HepG2 (cell line): ENCODE measurements at regions not wholly inside any gene's neighbourhood (a gene's known extent, or its start where the extent isn't known, plus 50 kb on each side); places are given as distances from the start of the nearest gene placed in this dataset.

ENCODE experiments used
- ATAC-seq: fragments of 200-7000 bp; cut with Tn5 transposase; 3 replicates; pipeline ENCODE4 v1.9.1; 2020; ENCODE audit warnings: mild to moderate bottlenecking, moderate library complexity
- BruUV-seq: library from RNA; stranded (reverse); fragments of 400-500 nt; replicated peaks from 2 replicates; lab custom pipeline; 2021; lab: Mats Ljungman, UMichigan
- CTCF ChIA-PET: fragments of 300-600 bp; formaldehyde crosslinking; extraction: SDS; loops from one replicate; lab custom pipeline; 2021; ENCODE audit warnings: low total read pairs, inconsistent platforms, low intra/inter-chr PET ratio; lab: Yijun Ruan, JAX
- POLR2A ChIA-PET: fragments of 350-600 bp; sonication (Branson Sonifier 250); formaldehyde crosslinking; loops from one replicate; lab custom pipeline; 2020; ENCODE audit warnings: antibody characterized with exemption, inconsistent platforms; lab: Yijun Ruan, JAX
- DNase-seq: peaks from one replicate; pipeline ENCODE4 v3.0.0-alpha.2; 2015; ENCODE audit warnings: low spot score
- FAIRE-seq: peaks from 3 replicates; lab custom pipeline; 2011; peaks lifted over from hg19 to GRCh38; lab: Jason Lieb, UNC
- H2AFZ ChIP-seq: one replicate; pipeline ENCODE4 v1.6.1; 2011; ENCODE audit warnings: low read length, inconsistent platforms
- H3K27ac ChIP-seq: fragments of 300-600 bp; 3 replicates; pipeline ENCODE4 v1.8.0; 2011; ENCODE audit warnings: mixed run types, mild to moderate bottlenecking, mixed read lengths, low read length, inconsistent platforms; ENCODE audit not compliant: insufficient read depth; ENCODE audit errors: extremely low read length
- H3K27me3 ChIP-seq, 2 experiments: fragments of 200-600 bp in 1 of 2; 2 replicates in 1 of 2; 3 replicates in 1 of 2; pipeline versions ENCODE4 v1.6.0 to v1.8.0; 2011; ENCODE audit warnings: low read length in 2 of 2, mild to moderate bottlenecking in 2 of 2, moderate library complexity in 2 of 2, inconsistent platforms in 1 of 2; ENCODE audit not compliant: insufficient read depth in 2 of 2, control insufficient read depth in 1 of 2
- H3K36me3 ChIP-seq, 2 experiments: fragments of 200-600 bp in 1 of 2; replicated peaks in 1 of 2; 2 replicates in 1 of 2; 3 replicates in 1 of 2; pipeline versions ENCODE4 v1.5.1 to v1.8.0; 2011; ENCODE audit warnings: low read length in 2 of 2, inconsistent platforms in 1 of 2; ENCODE audit not compliant: insufficient read depth in 2 of 2, control insufficient read depth in 1 of 2
- H3K4me1 ChIP-seq: 2 replicates; pipeline ENCODE4 v1.5.1; 2012; ENCODE audit warnings: low read length, inconsistent platforms; ENCODE audit not compliant: insufficient read depth
- H3K4me2 ChIP-seq: 2 replicates; pipeline ENCODE4 v1.6.0; 2011; ENCODE audit warnings: low read depth, low read length, inconsistent platforms
- H3K4me3 ChIP-seq, 3 experiments: fragments of 200-600 bp in 1 of 3; sonication (generic), shearing (Covaris generic) in 1 of 3; replicated peaks in 1 of 3; 2 replicates each; pipeline ENCODE4 v1.5.1; 2011 to 2016; ENCODE audit warnings: low read length in 3 of 3, inconsistent platforms in 2 of 3, low read depth in 2 of 3, mild to moderate bottlenecking in 2 of 3, control low read depth in 1 of 3, mixed read lengths in 1 of 3; ENCODE audit not compliant: insufficient read depth in 1 of 3
- H3K79me2 ChIP-seq: one replicate; pipeline ENCODE4 v1.6.1; 2011; ENCODE audit warnings: low read length, inconsistent platforms; ENCODE audit not compliant: insufficient read depth
- H3K9ac ChIP-seq: 2 replicates; pipeline ENCODE4 v1.6.0; 2011; ENCODE audit warnings: mild to moderate bottlenecking, low read depth, low read length, inconsistent platforms; ENCODE audit not compliant: insufficient read depth
- H3K9me3 ChIP-seq: 2 replicates; pipeline ENCODE4 v1.5.1; 2012; ENCODE audit warnings: mild to moderate bottlenecking, low read length
- H4K20me1 ChIP-seq: 2 replicates; pipeline ENCODE4 v1.6.0; 2011; ENCODE audit warnings: inconsistent platforms, mild to moderate bottlenecking, low read length, moderate library complexity; ENCODE audit not compliant: insufficient read depth
- CHCHD3 ChIP-seq: sonication (generic); formaldehyde crosslinking; IDR thresholded peaks from 2 replicates; pipeline ENCODE4 v1.8.0; 2022; ENCODE audit warnings: mild to moderate bottlenecking, missing genetic modification reagents, moderate library complexity
- DRAP1 ChIP-seq: IDR thresholded peaks from 2 replicates; pipeline ENCODE4 v1.6.1; 2016; ENCODE audit warnings: missing genetic modification reagents, missing compliant biosample characterization
- EP300 ChIP-seq, 3 experiments: sonication (generic) in 1 of 3; formaldehyde crosslinking in 1 of 3; IDR thresholded peaks; 2 replicates each; pipeline versions ENCODE4 v1.5.1 to v1.6.1; 2011 to 2020; ENCODE audit warnings: low read depth in 2 of 3, low read length in 2 of 3, borderline replicate concordance in 1 of 3, improper control_type of control experiment in 1 of 3, mild to moderate bottlenecking in 1 of 3, missing genetic modification reagents in 1 of 3, moderate library complexity in 1 of 3
- HNF4A ChIP-seq: sonication (generic); formaldehyde crosslinking; IDR thresholded peaks from 2 replicates; pipeline ENCODE4 v1.4.0; 2020; ENCODE audit warnings: missing genetic modification reagents
- IKZF5 ChIP-seq: IDR thresholded peaks from 2 replicates; pipeline ENCODE4 v1.6.1; 2018; ENCODE audit warnings: missing genetic modification reagents, mild to moderate bottlenecking, missing compliant biosample characterization
- JUN ChIP-seq: sonication (generic); formaldehyde crosslinking; IDR thresholded peaks from 2 replicates; pipeline ENCODE4 v1.4.0; 2020; ENCODE audit warnings: mild to moderate bottlenecking, missing genetic modification reagents
- NKX3-1 ChIP-seq: sonication (generic); formaldehyde crosslinking; IDR thresholded peaks from 2 replicates; pipeline ENCODE4 v1.5.0; 2020; ENCODE audit warnings: missing genetic modification reagents
- NR0B2 ChIP-seq: sonication (generic); formaldehyde crosslinking; IDR thresholded peaks from 2 replicates; pipeline ENCODE4 v1.4.0; 2020; ENCODE audit warnings: mild to moderate bottlenecking, missing genetic modification reagents
- NR2F6 ChIP-seq, 2 experiments: IDR thresholded peaks; 2 replicates each; pipeline ENCODE4 v1.6.1; 2016; ENCODE audit warnings: antibody characterized with exemption in 1 of 2, mild to moderate bottlenecking in 1 of 2
- TSC22D2 ChIP-seq: sonication (generic); formaldehyde crosslinking; IDR thresholded peaks from 2 replicates; pipeline ENCODE4 v1.5.1; 2020; ENCODE audit warnings: missing genetic modification reagents, mild to moderate bottlenecking, borderline replicate concordance
- YY1 ChIP-seq: IDR thresholded peaks from 2 replicates; pipeline ENCODE4 v1.6.1; 2011; ENCODE audit warnings: low read length, low read depth, moderate library complexity, mild to moderate bottlenecking; ENCODE audit not compliant: insufficient read depth, insufficient replicate concordance
- ZMAT3 ChIP-seq: sonication (generic); formaldehyde crosslinking; conservative IDR thresholded peaks from 2 replicates; pipeline ENCODE4 v1.7.0; 2021; ENCODE audit warnings: missing genetic modification reagents
- ZNF121 ChIP-seq: sonication (generic); formaldehyde crosslinking; IDR thresholded peaks from 2 replicates; pipeline ENCODE4 v1.5.0; 2020; ENCODE audit warnings: mild to moderate bottlenecking, missing genetic modification reagents
- ZNF264 ChIP-seq: sonication (generic); formaldehyde crosslinking; IDR thresholded peaks from 2 replicates; pipeline ENCODE4 v1.4.0; 2020; ENCODE audit warnings: missing genetic modification reagents
- ZNF326 ChIP-seq: sonication (generic); formaldehyde crosslinking; IDR thresholded peaks from 2 replicates; pipeline ENCODE4 v1.4.0; 2020; ENCODE audit warnings: missing genetic modification reagents, borderline replicate concordance
- ZNF382 ChIP-seq: sonication (generic); formaldehyde crosslinking; IDR thresholded peaks from 2 replicates; pipeline ENCODE4 v1.5.0; 2020; ENCODE audit warnings: missing genetic modification reagents, mild to moderate bottlenecking, borderline replicate concordance
- ZNF607 ChIP-seq: sonication (generic); formaldehyde crosslinking; IDR thresholded peaks from 2 replicates; pipeline ENCODE4 v1.5.1; 2020; ENCODE audit warnings: missing genetic modification reagents, mild to moderate bottlenecking, borderline replicate concordance
- WGBS: methylation state at CpG from one replicate; pipeline ENCODE4 v1.1.6; 2017; ENCODE audit warnings: low lambda C conversion rate; 5-methylcytosine and 5-hydroxymethylcytosine counted together
- in situ Hi-C: cut with HindIII; loops from 2 replicates; pipeline ENCODE4 v1.10.0; 2017; ENCODE audit warnings: low pct_unique_long_range_greater_than_20kb; ENCODE audit not compliant: extremely low pct_ligation_motif_present
- intact Hi-C: fragments of 100-400 bp; cut with micrococcal nuclease; formaldehyde crosslinking; loops from one replicate; pipeline ENCODE4 v1.10.0; 2022; ENCODE audit not compliant: unreplicated experiment

- TF ChIP-seq ZMAT3 (CRISPR knock-in tag) (no peak), HNF4A (CRISPR knock-in tag) (peak; percentile 67), YY1 (no peak), NR2F6 (IDR thresholded peaks at IDR 0.05) (peak; percentile 39; the same call in 1 of the 2 replicates), NR2F6 (CRISPR knock-in tag; IDR thresholded peaks at IDR 0.05) (no peak), ZNF264 (CRISPR knock-in tag) (no peak), ZNF382 (CRISPR knock-in tag) (no peak), EP300 (IDR thresholded peaks at IDR 0.05; ENCODE audit: low read depth in 2 of 2, low read length in 2 of 2) (peak in 1 of 2 experiments; percentile 61; a peak in 1 of 4 replicates), EP300 (CRISPR knock-in tag; IDR thresholded peaks at IDR 0.05; ENCODE audit: borderline replicate concordance) (no peak)
These were observed 213.0 kb downstream of the IPO8 start (continued) for GRCh38 chr12:30482650-30483049.

GRCh38 chr12:30473274-30473673, 222.4 kb downstream of the IPO8 start:
- no peak for FAIRE-seq
- CTCF ChIA-PET = no interaction called here

More at GRCh38 chr12:30473274-30473673, 222.4 kb downstream of the IPO8 start:
- Histone ChIP-seq H3K9me3 (peaks cover 12% of the 10 kb centered on the region), H3K27ac (no peak overlapping the region), H3K36me3 (no peaks in the 10 kb centered on the region), H3K4me1 (no peaks in the 10 kb centered on the region), H3K9ac (no peak overlapping the region), H3K79me2 (no peaks in the 10 kb centered on the region), H3K4me3 (no peak overlapping the region), H2AFZ (no peak overlapping the region), H3K27me3 (no peaks in the 10 kb centered on the region; a peak in 1 of 5 replicates), H4K20me1 (no peaks in the 10 kb centered on the region), H3K4me2 (no peak overlapping the region)
- intact Hi-C loops = no loop called here
- TF ChIP-seq NKX3-1 (no peak), ZNF607 (no peak), ZNF326 (CRISPR knock-in tag) (no peak), IKZF5 (CRISPR knock-in tag) (no peak), CHCHD3 (CRISPR knock-in tag) (no peak), NR0B2 (CRISPR knock-in tag) (no peak), TSC22D2 (no peak), ZNF121 (CRISPR knock-in tag) (no peak), DRAP1 (CRISPR knock-in tag) (no peak), JUN (CRISPR knock-in tag) (no peak)
- DNase-seq (no peak), ATAC-seq (no peak)
- POLR2A ChIA-PET = no interaction called here
- in situ Hi-C loops = no loop called here
- 25% methylated on average over 2 of the region's 2 CpGs for WGBS
- no TSS peak for BruUV-seq
